GM21737 (cell line): ENCODE measurements at regions not wholly inside any gene's neighbourhood (a gene's known extent, or its start where the extent isn't known, plus 50 kb on each side); places are given as distances from the start of the nearest gene placed in this dataset.

Experiments used
- ATAC-seq: cut with Tn5 transposase; IDR thresholded peaks from one replicate; pipeline ENCODE4 v1.9.1; 2021; ENCODE audit warnings: mild to moderate bottlenecking, moderate library complexity; ENCODE audit not compliant: unreplicated experiment

DNA sequence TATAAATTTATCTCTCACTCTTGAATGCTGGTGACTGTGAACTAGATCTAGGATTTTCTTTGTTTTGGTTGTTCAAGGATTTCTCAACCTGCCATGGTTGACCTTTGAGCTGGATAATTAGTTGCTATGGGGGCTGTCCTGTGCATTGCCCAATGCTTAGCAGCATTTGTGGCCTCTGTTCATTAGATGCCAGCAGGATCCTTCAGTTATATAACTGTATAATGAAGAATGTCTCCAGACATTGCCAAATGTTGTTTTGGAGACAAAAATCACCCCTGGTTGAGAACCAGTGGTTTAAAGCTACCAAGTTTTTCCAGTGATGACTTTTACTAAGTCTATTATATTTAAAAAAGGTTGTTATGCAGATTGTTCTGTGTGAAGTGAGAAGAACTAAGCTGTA, 147.9 kb upstream of the STXBP6 start:
- no peak for ATAC-seq

GRCh38 chr14:25180221-25180620, 130.3 kb upstream of the STXBP6 start:
- no peak for ATAC-seq

DNA sequence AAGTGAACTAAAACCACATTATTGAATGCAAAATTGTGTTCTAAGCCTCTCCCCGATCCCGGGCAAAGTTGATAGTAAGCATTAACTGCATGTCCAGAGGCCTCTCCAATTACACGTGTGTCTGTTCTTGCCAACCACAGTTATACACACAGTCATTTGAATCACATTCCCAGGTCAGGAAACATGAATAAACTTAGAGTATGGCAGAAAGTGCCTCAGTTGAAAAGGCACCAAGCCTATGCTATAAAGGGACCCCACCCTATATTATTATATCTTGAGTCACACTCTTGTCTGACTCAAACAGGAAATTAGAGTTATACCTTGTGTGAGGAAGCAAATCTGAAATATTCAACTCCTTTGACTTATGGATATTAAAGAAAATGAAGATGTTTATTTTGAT, 128.3 kb upstream of the STXBP6 start:
- ATAC-seq: no peak

DNA sequence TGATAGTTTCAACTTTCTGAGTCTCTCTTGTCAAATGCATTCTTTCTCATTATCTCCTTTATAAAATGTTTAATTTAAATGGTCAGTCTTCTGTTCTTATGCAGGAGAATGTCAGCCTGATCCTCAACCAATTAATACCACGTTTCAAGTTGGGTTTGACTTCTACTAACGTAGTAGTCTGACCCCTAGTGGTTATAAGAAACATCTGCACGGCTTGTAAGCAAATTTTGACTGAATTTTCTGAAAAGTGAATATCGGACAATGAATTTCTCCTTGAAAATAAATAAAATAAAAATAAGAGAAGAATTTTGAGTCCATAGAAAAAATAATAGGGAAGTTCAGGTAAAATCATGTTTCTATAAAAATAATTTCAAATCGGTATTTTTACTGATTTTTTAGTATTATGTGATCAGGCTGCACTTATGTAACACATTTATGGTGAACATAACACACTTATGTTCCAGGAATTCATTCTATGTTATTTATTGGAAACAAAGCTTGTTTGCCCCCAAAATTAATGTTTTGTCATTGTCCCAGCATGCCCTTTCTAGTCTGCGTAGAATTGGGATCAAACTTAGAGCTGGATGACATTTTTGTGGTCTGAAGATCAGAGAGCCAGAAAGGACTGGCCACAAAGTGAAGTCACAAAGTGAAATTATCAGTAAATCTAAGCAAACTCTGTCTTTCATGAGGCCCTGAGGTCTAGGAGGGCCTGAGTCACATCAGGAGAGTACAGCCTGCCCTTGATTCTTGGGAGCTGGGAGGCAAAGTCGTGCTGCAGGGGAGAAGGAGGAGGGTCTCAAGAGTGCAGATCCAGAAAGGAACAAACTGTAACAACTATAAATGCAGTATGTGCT, 101.2 kb upstream of the STXBP6 start:
- no peak for ATAC-seq

GRCh38 chr14:25150401-25150800, 100.5 kb upstream of the STXBP6 start:
- ATAC-seq: no peak

DNA sequence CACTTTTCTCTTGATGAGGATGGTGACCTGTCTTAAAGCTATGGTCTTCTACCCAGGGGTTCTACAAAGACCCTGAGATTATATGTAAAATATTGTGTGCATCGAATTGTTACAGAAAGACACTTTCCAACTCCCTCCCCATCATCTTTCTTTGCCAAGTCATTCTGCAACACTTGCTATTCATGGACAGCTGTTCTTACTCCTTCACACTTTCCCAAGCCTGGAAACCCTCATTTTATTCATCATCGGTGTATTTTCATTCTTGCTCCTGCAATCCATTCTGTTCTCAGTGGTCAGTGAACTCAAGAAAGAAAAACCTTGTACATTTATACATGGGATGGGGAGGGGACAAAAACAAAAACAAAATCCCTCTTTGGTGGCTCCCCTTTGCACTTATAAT, 90.5 kb upstream of the STXBP6 start:
- no peak for ATAC-seq

GRCh38 chr14:25136811-25137210, 86.9 kb upstream of the STXBP6 start:
- no peak for ATAC-seq

DNA sequence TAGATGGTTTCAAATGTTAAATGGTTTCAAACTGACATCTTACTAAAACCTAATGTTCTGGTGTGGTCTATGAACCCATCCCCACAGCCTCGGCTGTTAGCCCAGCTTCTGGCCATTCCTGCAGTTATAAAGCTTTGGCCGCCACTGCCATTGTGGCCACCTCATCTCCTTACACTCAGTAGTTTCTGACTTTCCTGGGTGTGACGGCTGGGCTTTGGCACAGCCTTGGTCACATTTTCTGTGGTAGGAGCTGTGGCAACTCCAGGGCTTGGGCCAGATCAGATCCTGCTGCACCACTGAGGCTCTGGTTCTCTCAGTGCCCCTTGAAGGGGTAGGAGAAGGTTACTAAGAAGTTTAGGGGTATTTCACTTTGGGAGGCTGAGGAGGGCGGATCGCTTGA, 84.2 kb upstream of the STXBP6 start:
- no peak for ATAC-seq

DNA sequence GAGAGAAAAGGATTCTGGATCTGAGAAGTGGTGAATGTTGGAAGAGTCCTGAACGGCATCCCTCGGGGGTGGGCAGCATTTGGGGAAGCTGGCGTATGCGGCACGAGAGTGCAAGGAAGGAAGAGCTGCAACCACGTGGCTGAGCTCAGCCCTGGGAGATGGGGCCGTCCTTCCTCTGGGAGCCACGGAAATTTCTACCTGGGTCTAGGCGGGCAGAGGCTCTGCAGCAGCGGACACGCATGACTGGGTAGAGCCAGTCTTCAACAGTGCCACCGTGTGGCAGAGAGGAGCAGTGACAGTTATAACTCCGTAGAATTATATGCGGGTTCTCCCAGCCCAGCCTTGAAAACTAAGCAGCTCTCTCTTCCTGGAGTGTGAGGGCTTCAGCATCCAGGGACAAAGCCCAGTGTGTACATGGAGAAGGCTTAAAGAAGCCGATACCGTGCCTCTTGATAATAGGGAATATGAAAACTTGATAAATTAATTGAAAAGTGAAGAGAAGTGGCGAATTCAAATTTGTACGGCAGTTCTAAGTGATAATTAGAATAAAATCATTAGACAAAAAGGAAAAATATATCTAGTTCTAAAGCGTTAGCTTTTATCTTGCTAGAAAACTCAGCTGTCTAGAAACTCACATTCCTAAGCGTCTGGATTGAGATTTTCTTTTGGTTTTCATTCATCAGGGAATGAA, 82.9 kb upstream of the STXBP6 start:
- ATAC-seq: peak; percentile 87

DNA sequence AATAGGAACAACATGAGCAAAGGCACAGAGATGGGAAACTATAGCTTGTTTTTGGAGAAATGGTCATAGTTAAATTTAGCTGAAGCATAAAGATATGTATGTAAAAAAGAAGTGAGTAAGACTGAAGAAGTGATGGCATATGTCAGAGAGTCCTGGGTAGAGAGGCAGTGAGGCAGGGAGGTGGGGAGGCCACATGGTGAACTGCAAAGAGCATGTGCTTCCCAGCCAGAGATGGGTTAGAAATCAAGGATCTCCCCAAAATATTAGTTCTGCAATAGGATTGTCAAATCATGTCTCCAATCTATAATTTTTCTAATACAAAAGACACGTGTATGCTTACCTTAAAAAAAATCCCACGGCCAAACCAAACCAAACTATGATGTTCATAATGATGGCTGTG, 82.1 kb upstream of the STXBP6 start:
- ATAC-seq: no peak

GRCh38 chr14:25122843-25123242, 72.9 kb upstream of the STXBP6 start:
- no peak for ATAC-seq

DNA sequence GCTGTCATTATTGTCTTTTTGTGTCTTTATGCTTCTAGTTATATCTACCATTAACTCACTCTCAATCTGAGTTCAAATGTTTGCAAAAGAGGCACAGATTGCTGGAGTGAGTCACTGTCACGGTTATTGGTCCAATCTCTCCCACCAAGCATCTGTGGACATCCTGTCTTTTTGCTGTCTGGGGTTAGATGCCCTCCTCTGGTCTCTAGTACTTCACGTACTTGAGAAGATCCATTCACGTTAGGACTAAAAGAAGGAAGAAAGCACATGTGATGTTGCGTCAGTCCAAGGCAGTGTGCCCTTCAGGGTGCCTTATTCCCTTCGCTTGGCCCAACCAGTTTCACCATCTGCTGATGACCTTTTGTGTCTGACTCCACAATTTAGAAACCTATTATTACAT, 72.3 kb upstream of the STXBP6 start:
- no peak for ATAC-seq

GRCh38 chr14:25121337-25122129, 71.6 kb upstream of the STXBP6 start:
- no peak for ATAC-seq

DNA sequence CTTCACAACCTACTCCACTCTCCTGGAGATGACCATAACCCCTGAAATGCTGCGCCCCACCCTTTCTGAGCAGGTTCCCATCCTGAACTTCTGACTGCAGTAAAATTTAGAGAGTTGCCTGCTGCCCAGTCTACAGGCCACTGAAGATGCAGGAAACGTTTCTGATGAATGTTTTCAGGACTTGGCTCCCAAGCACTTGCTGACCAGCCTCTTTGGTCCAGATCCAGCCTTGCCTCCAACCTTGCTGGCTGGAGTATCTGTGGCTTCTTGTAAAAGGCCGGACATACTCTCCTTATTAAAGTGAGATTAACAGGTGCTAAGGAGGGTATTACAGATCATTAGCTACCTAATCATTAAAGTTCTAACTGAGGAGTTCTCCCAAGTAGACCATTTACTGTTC, 70.3 kb upstream of the STXBP6 start:
- ATAC-seq: no peak

- no peak for ATAC-seq
Measured at GRCh38 chr14:25118671-25119070, 68.7 kb upstream of the STXBP6 start.

- no peak for ATAC-seq
Measured at GRCh38 chr14:25117342-25117741, 67.4 kb upstream of the STXBP6 start.

DNA sequence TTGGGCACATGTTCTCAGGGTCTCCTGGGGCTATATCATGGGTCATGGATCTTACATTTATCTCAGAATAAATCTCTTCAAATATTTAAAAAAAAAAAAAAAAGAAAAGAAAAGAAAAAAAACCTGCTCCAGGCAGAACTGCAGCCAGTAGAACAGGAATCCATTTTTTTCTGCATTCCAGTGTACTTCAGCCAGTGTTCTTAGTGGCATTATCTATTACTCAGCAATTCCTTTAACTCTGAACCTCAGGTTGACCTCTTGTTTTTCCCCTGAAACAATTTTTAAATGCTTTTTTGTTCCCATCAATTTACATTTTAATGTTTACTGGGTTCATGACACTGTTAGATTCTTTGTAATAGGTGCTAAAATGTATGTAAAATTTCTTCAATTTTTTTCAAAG, 66.7 kb upstream of the STXBP6 start:
- ATAC-seq: no peak

DNA sequence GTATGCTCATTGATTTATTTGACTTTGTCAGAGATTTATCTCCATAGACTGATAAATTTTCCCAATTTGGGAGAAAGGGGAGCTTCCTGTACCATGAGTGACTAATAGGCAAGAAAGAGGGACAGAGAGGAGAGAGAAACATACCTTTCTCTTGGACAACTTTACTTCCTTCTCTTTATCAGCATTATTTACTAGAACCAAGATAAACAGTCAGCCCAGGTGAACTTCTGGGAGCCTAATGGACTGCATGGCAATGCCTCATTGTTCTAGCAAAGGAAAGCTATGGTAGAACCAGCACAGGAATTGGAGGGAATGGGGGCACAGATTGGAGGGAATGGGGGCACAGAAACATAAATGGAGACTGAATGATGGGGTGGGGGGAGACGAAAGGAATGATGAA, 63.4 kb upstream of the STXBP6 start:
- no peak for ATAC-seq

DNA sequence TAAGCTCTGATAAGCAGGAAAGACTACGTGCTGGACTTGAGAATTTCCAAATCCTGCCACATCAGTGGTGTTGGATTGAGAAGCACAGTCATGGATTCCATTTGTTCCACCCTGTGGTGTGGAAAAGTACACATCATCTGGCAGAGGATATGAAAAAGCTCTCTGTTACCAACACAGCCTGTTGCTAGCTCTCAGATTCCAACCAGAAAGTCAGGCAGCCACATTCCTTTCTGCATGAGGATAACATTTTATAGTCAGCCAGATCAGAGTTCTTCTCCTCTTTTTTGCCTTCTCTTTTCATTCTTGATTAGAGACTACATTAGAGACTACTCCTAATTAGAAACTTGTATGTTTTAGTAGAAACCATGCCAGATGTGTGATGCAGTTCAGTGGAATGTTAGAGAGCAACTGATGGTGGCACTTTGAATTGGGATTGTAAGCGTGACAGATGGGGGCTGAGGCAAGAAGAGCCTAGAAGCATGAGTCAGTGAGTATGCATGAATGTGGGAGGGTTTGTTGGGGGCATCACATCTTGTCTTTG, 61.2 kb upstream of the STXBP6 start:
- ATAC-seq: no peak

- ATAC-seq: no peak
Measured at GRCh38 chr14:25110106-25110505, 60.2 kb upstream of the STXBP6 start.

DNA sequence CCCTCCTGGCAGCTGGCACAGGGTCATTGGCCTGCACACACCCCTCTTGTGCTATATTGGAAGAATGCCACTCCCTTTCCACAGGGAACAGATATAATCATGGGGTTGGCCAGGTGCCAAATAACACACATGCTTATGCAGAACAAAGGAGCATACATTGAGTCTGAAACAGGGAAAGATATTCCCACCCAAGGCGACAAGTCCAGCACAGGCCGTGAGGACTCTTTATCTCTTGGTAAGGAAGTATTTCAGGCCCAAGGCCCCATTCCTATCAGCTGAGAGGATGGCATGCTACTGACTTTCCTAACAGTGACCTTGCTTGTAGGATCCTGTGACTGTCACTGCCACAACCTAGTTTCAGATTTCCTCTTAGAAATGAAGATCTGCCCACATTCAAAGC, 59.0 kb upstream of the STXBP6 start:
- no peak for ATAC-seq
